Neutrophil (primary cell): ENCODE measurements at regions not wholly inside any gene's neighbourhood (a gene's known extent, or its start where the extent isn't known, plus 50 kb on each side); places are given as distances from the start of the nearest gene placed in this dataset.
"Not testable (repeated sequence)": the region's sequence is repeated elsewhere in the genome, so short reads cannot be mapped to it uniquely, and the experiment has no call there.

ENCODE experiments used
- H3K27ac ChIP-seq: fragments of 200-600 bp; sonication (generic); 2 replicates; pipeline ENCODE4 v1.5.1; 2016; ENCODE audit warnings: mild to moderate bottlenecking, moderate library complexity
- H3K27me3 ChIP-seq: fragments of 200-600 bp; sonication (generic); 2 replicates; pipeline ENCODE4 v1.6.0; 2016; ENCODE audit warnings: mild to moderate bottlenecking
- H3K36me3 ChIP-seq: fragments of 200-600 bp; sonication (generic); 2 replicates; pipeline ENCODE4 v1.5.1; 2017
- H3K4me1 ChIP-seq, 2 experiments: fragments of 200-600 bp in 1 of 2; sonication (generic) in 1 of 2; 1 replicate in 1 of 2; 2 replicates in 1 of 2; pipeline versions ENCODE4 v1.5.1 to v1.6.1; 2013 to 2016; ENCODE audit warnings: low read depth in 1 of 2, low read length in 1 of 2, mild to moderate bottlenecking in 1 of 2, moderate library complexity in 1 of 2; ENCODE audit not compliant: control insufficient read depth in 1 of 2, insufficient read depth in 1 of 2
- H3K4me3 ChIP-seq, 2 experiments: fragments of 200-600 bp in 1 of 2; sonication (generic) in 1 of 2; 1 replicate in 1 of 2; 2 replicates in 1 of 2; pipeline ENCODE4 v1.5.1; 2013 to 2016; ENCODE audit warnings: low read depth in 1 of 2, low read length in 1 of 2, mild to moderate bottlenecking in 1 of 2, moderate library complexity in 1 of 2
- H3K9me3 ChIP-seq: fragments of 200-600 bp; sonication (generic); 2 replicates; pipeline ENCODE4 v1.5.1; 2016
- CTCF ChIP-seq: fragments of 200-600 bp; sonication (generic); IDR thresholded peaks from 2 replicates; pipeline ENCODE4 v1.5.1; 2016; ENCODE audit warnings: antibody characterized with exemption

GRCh38 chr9:85487872-85488271 is 253.9 kb downstream of the AGTPBP1 start:
- Histone ChIP-seq H3K27ac (no peak overlapping the region), H3K9me3 (no peaks in the 10 kb centered on the region), H3K27me3 (peaks cover 30% of the 10 kb centered on the region), H3K36me3 (no peaks in the 10 kb centered on the region), H3K4me3 (no peak overlapping the region), H3K4me1 (no peaks in the 10 kb centered on the region)
- TF ChIP-seq CTCF, result no peak

GRCh38 chr9:85484235-85484634 is 257.5 kb downstream of the AGTPBP1 start:
- Histone ChIP-seq H3K4me1 (peaks cover under 1 to 1% of the 10 kb centered on the region in 2 experiments), H3K4me3 (no peak overlapping the region), H3K27ac (no peak overlapping the region)

DNA sequence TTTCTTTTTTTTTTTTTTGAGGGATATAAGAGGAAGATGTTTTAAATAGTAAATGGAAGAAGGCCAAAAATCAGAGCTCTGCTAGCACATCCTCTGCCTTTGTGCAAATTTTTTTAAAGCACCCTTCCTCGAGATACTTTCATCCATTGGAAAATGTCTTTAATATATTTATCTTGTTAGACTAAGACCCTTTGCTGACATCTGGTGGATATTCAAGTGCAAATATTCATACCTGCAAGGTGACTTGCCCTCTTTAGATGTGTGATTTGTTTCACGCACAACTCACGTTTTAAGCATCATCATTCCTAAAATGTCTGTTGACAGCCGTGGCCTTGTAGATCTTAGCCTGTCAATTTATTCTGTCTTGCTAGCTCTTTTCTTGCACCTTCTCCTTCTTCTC is 258.5 kb downstream of the AGTPBP1 start:
- H3K4me3 ChIP-seq, result no peak overlapping the region
- peaks cover 7 to 9% of the 10 kb centered on the region in 2 experiments for H3K4me1 ChIP-seq
- no peaks in the 10 kb centered on the region for H3K9me3 ChIP-seq
- H3K36me3 ChIP-seq, result no peaks in the 10 kb centered on the region
- H3K27ac ChIP-seq, result no peak overlapping the region
- no peak for TF ChIP-seq CTCF
- H3K27me3 ChIP-seq, result peaks cover 46% of the 10 kb centered on the region

More at GRCh38 chr9:85484235-85484634, 257.5 kb downstream of the AGTPBP1 start:
- Histone ChIP-seq H3K27me3 (peaks cover 46% of the 10 kb centered on the region), H3K36me3 (no peaks in the 10 kb centered on the region), H3K9me3 (no peaks in the 10 kb centered on the region)
- TF ChIP-seq CTCF, result no peak

DNA sequence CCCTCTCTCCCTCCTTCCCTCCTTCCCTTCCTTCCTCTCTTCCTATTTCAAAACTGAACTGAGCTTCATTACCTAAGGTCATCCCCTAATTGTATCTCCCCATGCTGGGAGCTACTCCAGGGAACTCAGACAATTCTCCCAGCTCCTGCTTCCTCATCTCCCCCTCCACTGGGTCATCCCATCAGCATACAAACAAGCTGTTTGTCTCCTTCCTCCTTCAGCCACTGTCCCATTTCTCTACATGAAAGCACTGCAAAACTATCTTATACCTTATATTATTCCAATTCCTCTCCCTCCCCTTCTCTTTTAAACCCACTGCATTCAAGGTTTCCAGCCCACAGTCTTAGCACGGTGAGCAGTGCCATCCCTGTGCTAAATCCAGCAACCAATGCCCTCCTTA is 262.4 kb downstream of the AGTPBP1 start:
- H3K4me1 ChIP-seq, result peaks cover 7 to 9% of the 10 kb centered on the region in 2 experiments
- no peak overlapping the region for H3K4me3 ChIP-seq
- no peaks in the 10 kb centered on the region for H3K36me3 ChIP-seq
- H3K9me3 ChIP-seq, result no peaks in the 10 kb centered on the region
- H3K27ac ChIP-seq, result no peak overlapping the region
- TF ChIP-seq CTCF, result no peak
- H3K27me3 ChIP-seq, result peaks cover 21% of the 10 kb centered on the region

DNA sequence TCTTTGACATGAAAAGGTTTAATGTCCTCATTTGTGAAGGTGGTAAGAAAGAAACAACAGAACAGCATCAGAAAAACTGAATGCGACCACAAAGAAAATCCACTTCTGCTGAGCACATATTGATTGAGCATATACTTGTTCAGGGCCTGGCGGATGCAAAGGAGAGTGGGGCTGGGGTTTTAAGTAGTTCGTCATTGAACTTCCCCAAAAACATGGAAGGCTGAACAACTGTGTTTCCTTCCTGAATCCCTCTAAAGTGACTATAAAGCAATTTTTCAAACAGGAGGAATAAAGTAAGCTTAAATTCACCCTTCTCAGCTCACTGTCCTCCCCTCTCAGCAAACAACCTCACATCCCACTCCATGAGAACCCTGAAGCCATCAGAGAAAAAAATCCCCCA is 262.9 kb downstream of the AGTPBP1 start:
- H3K4me1 ChIP-seq, result peaks cover 7 to 9% of the 10 kb centered on the region in 2 experiments
- no peak overlapping the region for H3K4me3 ChIP-seq
- no peaks in the 10 kb centered on the region for H3K9me3 ChIP-seq
- H3K36me3 ChIP-seq, result no peaks in the 10 kb centered on the region
- H3K27me3 ChIP-seq, result peaks cover 17% of the 10 kb centered on the region
- no peak overlapping the region for H3K27ac ChIP-seq
- no peak for TF ChIP-seq CTCF

DNA sequence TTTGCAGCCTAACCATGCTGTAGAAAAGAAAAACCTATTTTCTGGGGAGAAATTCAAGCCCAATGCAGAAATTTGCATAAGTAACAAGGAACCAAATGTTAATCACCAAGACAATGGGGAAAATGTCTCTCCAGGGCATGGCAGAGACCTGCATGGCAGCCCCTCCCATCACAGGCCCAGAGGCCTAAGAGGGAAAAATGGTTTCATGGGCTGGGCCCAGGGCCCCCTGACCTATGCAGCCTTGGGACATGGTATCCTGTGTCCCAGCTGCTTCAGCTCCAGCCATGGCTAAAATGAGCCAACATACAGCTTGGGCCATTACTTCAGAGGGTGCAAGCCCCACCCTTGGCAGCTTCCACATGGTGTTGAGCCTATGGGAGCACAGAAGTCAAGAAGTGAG is 266.9 kb downstream of the AGTPBP1 start:
- not testable (repeated sequence) for H3K27me3 ChIP-seq, H3K36me3 ChIP-seq, H3K9me3 ChIP-seq, H3K27ac ChIP-seq, H3K4me3 ChIP-seq, H3K4me1 ChIP-seq
